H1 (cell line): ENCODE measurements at regions not wholly inside any gene's neighbourhood (a gene's known extent, or its start where the extent isn't known, plus 50 kb on each side); places are given as distances from the start of the nearest gene placed in this dataset.

Experiments used
- CTCF ChIA-PET: fragments of 300-600 bp; sonication (Branson Sonifier 250); formaldehyde crosslinking; loops from one replicate; lab custom pipeline; 2021; ENCODE audit not compliant: partially characterized antibody; lab: Charles Lee
- POLR2A ChIA-PET: fragments of 300-600 bp; sonication (Branson Sonifier 250); formaldehyde crosslinking; loops from one replicate; lab custom pipeline; 2021; ENCODE audit warnings: inconsistent platforms; ENCODE audit not compliant: partially characterized antibody; lab: Charles Lee
- DNase-seq, 2 experiments: peaks; one replicate each; pipeline versions ENCODE4 v3.0.0 to v3.0.0-alpha.2; 2010 to 2022; ENCODE audit warnings: low spot score in 2 of 2, low read depth in 1 of 2, mixed read lengths in 1 of 2
- FAIRE-seq: peaks from 2 replicates; lab custom pipeline; 2011; peaks lifted over from hg19 to GRCh38; lab: Jason Lieb, UNC
- H2AFZ ChIP-seq: 2 replicates; pipeline ENCODE4 v1.8.1; 2012; ENCODE audit warnings: low read length, inconsistent platforms
- H2AK5ac ChIP-seq: 2 replicates; pipeline ENCODE4 v1.6.1; 2013; ENCODE audit warnings: low read depth, low read length
- H2BK120ac ChIP-seq: replicated peaks from 2 replicates; pipeline ENCODE3; 2013; ENCODE audit warnings: low read depth, low read length, inconsistent platforms
- H2BK12ac ChIP-seq: 2 replicates; pipeline ENCODE4 v1.6.1; 2013; ENCODE audit warnings: low read depth, low read length
- H2BK15ac ChIP-seq: 2 replicates; pipeline ENCODE4 v1.6.1; 2013; ENCODE audit warnings: low read length
- H2BK20ac ChIP-seq: 2 replicates; pipeline ENCODE4 v1.6.1; 2013; ENCODE audit warnings: low read length
- H2BK5ac ChIP-seq: 2 replicates; pipeline ENCODE4 v1.6.1; 2013; ENCODE audit warnings: low read depth, low read length
- H3K14ac ChIP-seq: 2 replicates; pipeline ENCODE4 v1.6.1; 2013; ENCODE audit warnings: inconsistent platforms; ENCODE audit not compliant: insufficient read length
- H3K18ac ChIP-seq: 2 replicates; pipeline ENCODE4 v1.6.1; 2013; ENCODE audit warnings: low read length; ENCODE audit errors: extremely low read depth
- H3K23ac ChIP-seq: 2 replicates; pipeline ENCODE4 v1.6.1; 2013; ENCODE audit warnings: inconsistent platforms; ENCODE audit not compliant: insufficient read length
- H3K23me2 ChIP-seq: 2 replicates; pipeline ENCODE4 v1.6.1; 2013; ENCODE audit warnings: low read depth, low read length
- H3K27ac ChIP-seq: 2 replicates; pipeline ENCODE4 v1.6.1; 2011; ENCODE audit warnings: low read depth, low read length, inconsistent platforms
- H3K27me3 ChIP-seq, 4 experiments: replicated peaks in 1 of 4; 1 replicate in 1 of 4; 2 replicates in 3 of 4; pipeline versions ENCODE4 v1.6.1 to v1.8.1; 2011 to 2013; ENCODE audit warnings: low read length in 3 of 4, mild to moderate bottlenecking in 3 of 4, inconsistent platforms in 2 of 4, mixed read lengths in 2 of 4, moderate library complexity in 1 of 4; ENCODE audit not compliant: control insufficient read depth in 3 of 4, insufficient read depth in 3 of 4; ENCODE audit errors: extremely low read depth in 1 of 4
- H3K36me3 ChIP-seq, 4 experiments: 2 replicates each; pipeline versions ENCODE4 v1.6.1 to v1.8.1; 2011 to 2013; ENCODE audit warnings: mild to moderate bottlenecking in 4 of 4, low read length in 3 of 4, moderate library complexity in 2 of 4, control low read depth in 1 of 4, inconsistent platforms in 1 of 4; ENCODE audit not compliant: insufficient read depth in 4 of 4, control insufficient read depth in 2 of 4
- H3K4ac ChIP-seq: replicated peaks from 2 replicates; pipeline ENCODE3; 2013; ENCODE audit warnings: low read length, low read depth, mixed read lengths, inconsistent platforms; ENCODE audit not compliant: insufficient read length
- H3K4me1 ChIP-seq, 4 experiments: replicated peaks in 1 of 4; 1 replicate in 1 of 4; 2 replicates in 3 of 4; pipeline versions ENCODE4 v1.6.1 to v1.8.1; 2011 to 2013; ENCODE audit warnings: low read length in 3 of 4, inconsistent platforms in 2 of 4, mixed read lengths in 1 of 4; ENCODE audit not compliant: insufficient read depth in 4 of 4, control insufficient read depth in 3 of 4
- H3K4me2 ChIP-seq, 2 experiments: 2 replicates each; pipeline versions ENCODE4 v1.6.1 to v1.8.1; 2011 to 2013; ENCODE audit warnings: low read depth in 2 of 2, low read length in 2 of 2, control low read depth in 1 of 2, inconsistent platforms in 1 of 2, mild to moderate bottlenecking in 1 of 2; ENCODE audit not compliant: insufficient read depth in 1 of 2
- H3K4me3 ChIP-seq, 4 experiments: fragments of 200-600, 300-600 bp in 1 of 4; sonication (generic), shearing (Covaris generic), sonication (Bioruptor Twin) in 1 of 4; 2 replicates each; pipeline versions ENCODE4 v1.5.1 to v1.8.1; 2011 to 2016; ENCODE audit warnings: low read length in 4 of 4, low read depth in 3 of 4, control low read depth in 2 of 4, inconsistent platforms in 2 of 4, mild to moderate bottlenecking in 2 of 4, mixed read lengths in 1 of 4, moderate library complexity in 1 of 4; ENCODE audit not compliant: insufficient read depth in 2 of 4; ENCODE audit errors: extremely low read depth in 1 of 4
- H3K56ac ChIP-seq: replicated peaks from 2 replicates; pipeline ENCODE3; 2013; ENCODE audit warnings: low read depth, mild to moderate bottlenecking, mixed read lengths, low read length, inconsistent platforms; ENCODE audit not compliant: insufficient read length
- H3K79me1 ChIP-seq: 2 replicates; pipeline ENCODE4 v1.6.1; 2013; ENCODE audit warnings: low read depth, low read length, control low read depth
- H3K79me2 ChIP-seq, 2 experiments: 2 replicates each; pipeline versions ENCODE4 v1.6.1 to v1.8.1; 2012 to 2013; ENCODE audit warnings: low read length in 2 of 2, mild to moderate bottlenecking in 2 of 2, inconsistent platforms in 1 of 2; ENCODE audit not compliant: insufficient read depth in 2 of 2, control insufficient read depth in 1 of 2
- H3K9ac ChIP-seq, 4 experiments: replicated peaks in 1 of 4; 1 replicate in 1 of 4; 2 replicates in 3 of 4; pipeline versions ENCODE4 v1.6.1 to v1.8.1; 2011 to 2013; ENCODE audit warnings: low read depth in 3 of 4, low read length in 3 of 4, control low read depth in 2 of 4, mild to moderate bottlenecking in 2 of 4, moderate library complexity in 2 of 4, inconsistent platforms in 1 of 4; ENCODE audit errors: extremely low read depth in 1 of 4
- H3K9me3 ChIP-seq, 2 experiments: 2 replicates each; pipeline versions ENCODE4 v1.6.1 to v1.8.1; 2012 to 2013; ENCODE audit warnings: mild to moderate bottlenecking in 2 of 2, moderate library complexity in 2 of 2, control low read depth in 1 of 2, inconsistent platforms in 1 of 2, low read depth in 1 of 2, low read length in 1 of 2, mixed read lengths in 1 of 2; ENCODE audit not compliant: insufficient read depth in 2 of 2
- H4K20me1 ChIP-seq, 2 experiments: replicated peaks in 1 of 2; 2 replicates each; pipeline versions ENCODE3 to v1.8.1; 2011 to 2013; ENCODE audit warnings: inconsistent platforms in 2 of 2, low read length in 2 of 2, mild to moderate bottlenecking in 1 of 2; ENCODE audit not compliant: insufficient read depth in 2 of 2, control insufficient read depth in 1 of 2
- H4K5ac ChIP-seq: 2 replicates; pipeline ENCODE4 v1.6.1; 2013; ENCODE audit warnings: low read length, low read depth, mixed read lengths, inconsistent platforms; ENCODE audit not compliant: insufficient read length
- H4K8ac ChIP-seq: 2 replicates; pipeline ENCODE4 v1.8.0; 2013; ENCODE audit warnings: mild to moderate bottlenecking, moderate library complexity, low read length, inconsistent platforms; ENCODE audit not compliant: insufficient read depth; ENCODE audit errors: extremely low read depth
- H4K91ac ChIP-seq: replicated peaks from 2 replicates; pipeline ENCODE3; 2013; ENCODE audit warnings: low read length, mixed read lengths, inconsistent platforms; ENCODE audit not compliant: insufficient read length
- CBX5 ChIP-seq: fragments of 300-800, 300-1000 bp; sonication (generic); IDR thresholded peaks from 2 replicates; pipeline ENCODE4 v1.7.1; 2016; ENCODE audit warnings: antibody characterized with exemption, low read length, low read depth
- NRF1 ChIP-seq: IDR thresholded peaks from 2 replicates; pipeline ENCODE4 v1.6.1; 2011; ENCODE audit warnings: mild to moderate bottlenecking, low read depth, low read length, improper control_type of control experiment
- RFX5 ChIP-seq: IDR thresholded peaks from 2 replicates; pipeline ENCODE4 v1.6.1; 2011; ENCODE audit warnings: low read depth, low read length, improper control_type of control experiment, borderline replicate concordance
- RNF2 ChIP-seq: fragments of 200-900, 300-1000 bp; sonication (generic); IDR thresholded peaks from 2 replicates; pipeline ENCODE4 v1.7.1; 2016; ENCODE audit warnings: borderline replicate concordance, low read depth, mild to moderate bottlenecking, antibody characterized with exemption, low read length; ENCODE audit not compliant: poor library complexity, severe bottlenecking; ENCODE audit errors: missing control alignments
- SAP30 ChIP-seq: fragments of 300-600 bp; sonication (generic); IDR thresholded peaks from 2 replicates; pipeline ENCODE4 v1.7.1; 2012; ENCODE audit warnings: low read length, moderate library complexity, mild to moderate bottlenecking, inconsistent platforms; ENCODE audit not compliant: insufficient read depth, insufficient replicate concordance
- SIX5 ChIP-seq: IDR thresholded peaks from 2 replicates; pipeline ENCODE4 v1.6.1; 2011; ENCODE audit warnings: mild to moderate bottlenecking, low read depth, low read length
- TAF7 ChIP-seq: optimal IDR thresholded peaks from 2 replicates; pipeline ENCODE3; 2011; ENCODE audit warnings: low read depth, mild to moderate bottlenecking, inconsistent platforms, low read length, moderate library complexity, borderline replicate concordance
- TCF12 ChIP-seq: IDR thresholded peaks from 2 replicates; pipeline ENCODE4 v1.6.1; 2011; ENCODE audit warnings: low read depth, mild to moderate bottlenecking, low read length
- TEAD4 ChIP-seq: IDR thresholded peaks from 2 replicates; pipeline ENCODE4 v1.6.1; 2012; ENCODE audit warnings: low read depth, low read length, inconsistent platforms, mixed read lengths
- ZNF274 ChIP-seq: IDR thresholded peaks from 2 replicates; pipeline ENCODE4 v1.7.0; 2012; ENCODE audit warnings: low read length, borderline replicate concordance; ENCODE audit errors: extremely low read depth
- WGBS, 2 experiments: shearing (Covaris generic) in 1 of 2; methylation state at CpG; one replicate each; pipeline versions ENCODE4 v1.1.6 to v1.1.7; 2013 to 2015; ENCODE audit warnings: low lambda C conversion rate in 2 of 2, mixed read lengths in 2 of 2, inconsistent platforms in 1 of 2, low coverage in 1 of 2, missing lambda C conversion rate in 1 of 2; ENCODE audit not compliant: insufficient replicate concordance in 2 of 2, insufficient coverage in 1 of 2, insufficient read length in 1 of 2; ENCODE audit errors: extremely low coverage in 1 of 2, missing lambda C conversion rate in 1 of 2; 5-methylcytosine and 5-hydroxymethylcytosine counted together

DNA sequence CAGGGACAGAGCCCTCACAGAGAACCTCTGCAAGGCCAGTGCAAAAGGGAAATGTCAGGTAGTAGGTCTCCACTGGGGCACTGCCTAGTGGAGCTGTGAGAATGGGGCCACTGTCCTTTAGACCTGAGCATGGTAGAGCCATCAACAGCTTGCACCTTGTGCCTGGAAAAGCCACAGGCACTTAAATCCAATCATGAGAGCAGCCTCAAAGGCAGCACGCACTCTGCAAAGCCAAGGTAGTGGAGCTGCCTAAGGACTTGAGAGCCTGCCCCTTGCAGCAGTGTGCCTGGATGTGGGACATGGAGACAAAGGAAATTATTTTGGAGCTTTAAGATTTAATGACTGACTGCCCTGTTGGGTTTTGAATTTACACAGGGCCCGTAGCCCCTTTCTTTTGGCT, 918.5 kb upstream of the POT1 start:
- Histone ChIP-seq H2AK5ac (no peak overlapping the region), H4K5ac (peak overlapping the region; percentile 65), H3K36me3 (peaks cover 0 to 5% (median 1%) of the 10 kb centered on the region in 4 experiments; a peak in 3 of 8 replicates), H4K91ac (no peak overlapping the region), H2BK15ac (no peak overlapping the region), H3K4ac (no peak overlapping the region), H3K4me1 (peaks cover 0 to 3% (median 0%) of the 10 kb centered on the region in 4 experiments; a peak in 1 of 7 replicates), H2BK120ac (peak overlapping the region; percentile 75), H4K20me1 (no peaks in the 10 kb centered on the region), H3K4me3 (no peak overlapping the region), H3K79me2 (no peaks in the 10 kb centered on the region), H3K14ac (no peak overlapping the region), H2BK5ac (peak overlapping the region; percentile 37; the same call in 1 of the 2 replicates), H3K4me2 (0 out of 4 replicates have a peak overlapping the region, but pooled peaks of 1 of the 2 experiments have one; percentile 8), H2BK20ac (peak overlapping the region; percentile 62; the same call in 1 of the 2 replicates), H3K27ac (no peak overlapping the region), H3K79me1 (no peaks in the 10 kb centered on the region), H3K27me3 (no peaks in the 10 kb centered on the region), H4K8ac (peak overlapping the region; percentile 77), H3K18ac (peak overlapping the region; percentile 15; the same call in 1 of the 2 replicates), H3K9me3 (peaks cover 10 to 12% of the 10 kb centered on the region in 2 experiments), H3K23me2 (no peaks in the 10 kb centered on the region), H2BK12ac (no peak overlapping the region), H3K56ac (no peak overlapping the region), H2AFZ (peak overlapping the region; percentile 42; the same call in 1 of the 2 replicates), H3K9ac (no peak overlapping the region), H3K23ac (no peak overlapping the region)
- WGBS, 2 experiments = 74% methylated on average over 2 of the region's 2 CpGs; no CpG with 5 or more reads in 1 of the 2 experiments
- DNase-seq = no peak
- POLR2A ChIA-PET = interaction anchor here (0.6 kb wide), 1 partner anchor 41 kb away, joined by 3 read pairs; no protein-coding TSS in a partner anchor
- no peak for FAIRE-seq
- CTCF ChIA-PET = interaction anchor here (0.7 to 0.9 kb wide), 2 partner anchors 16 to 767 kb away, joined by 3 read pairs; no protein-coding TSS in a partner anchor
- TF ChIP-seq RFX5 (no peak), RNF2 (no peak), TCF12 (no peak), TAF7 (no peak), NRF1 (no peak), ZNF274 (no peak), CBX5 (no peak), SAP30 (no peak), TEAD4 (no peak), SIX5 (no peak)
